IPS DF 19.7 (cell line): ENCODE measurements at regions not wholly inside any gene's neighbourhood (a gene's known extent, or its start where the extent isn't known, plus 50 kb on each side); places are given as distances from the start of the nearest gene placed in this dataset.
"Not testable (repeated sequence)": the region's sequence is repeated elsewhere in the genome, so short reads cannot be mapped to it uniquely, and the experiment has no call there.

Experiments
- DNase-seq: peaks from one replicate; pipeline ENCODE4 v3.0.0-alpha.2; 2013; ENCODE audit warnings: low read depth, low spot score

DNA sequence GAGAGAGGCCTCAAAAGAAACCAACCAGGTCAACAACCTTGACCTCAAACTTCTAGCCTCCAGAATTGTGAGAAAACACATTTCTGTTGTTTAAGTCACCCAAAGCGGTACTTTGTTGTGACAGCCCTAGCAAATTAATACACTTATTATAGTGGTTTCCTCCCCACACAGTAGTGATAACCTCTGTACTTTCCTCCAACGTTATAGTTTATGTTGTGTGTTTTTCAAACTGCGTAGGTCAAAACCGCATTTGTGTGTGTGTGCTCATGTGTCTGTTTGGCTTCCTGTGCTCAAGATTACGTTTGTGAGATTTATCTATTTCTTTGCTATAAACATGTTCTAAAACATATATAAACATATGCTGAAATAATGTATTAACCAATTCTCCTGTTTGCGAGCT lies 667.8 kb upstream of the USP24 start:
- DNase-seq = no peak

DNA sequence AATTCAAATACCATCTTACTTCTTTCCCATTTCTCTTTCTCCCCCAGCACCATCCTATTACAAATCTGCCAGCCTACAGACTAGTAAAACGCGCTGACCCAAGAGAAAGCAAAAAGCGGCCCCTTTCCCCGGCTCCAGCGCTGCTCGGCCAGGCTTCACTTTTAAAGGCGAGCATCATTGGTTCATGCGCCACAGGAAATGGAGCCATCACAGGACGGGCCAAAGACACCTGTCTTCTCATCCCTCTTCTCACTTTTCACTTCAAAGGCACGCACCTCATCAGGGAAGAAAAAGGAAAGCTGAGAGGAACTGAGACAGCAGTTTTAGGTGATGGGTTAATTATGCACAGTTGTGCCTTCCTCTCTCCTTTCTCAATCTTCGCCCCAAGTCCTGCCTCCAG lies 664.2 kb upstream of the USP24 start:
- no peak for DNase-seq

DNA sequence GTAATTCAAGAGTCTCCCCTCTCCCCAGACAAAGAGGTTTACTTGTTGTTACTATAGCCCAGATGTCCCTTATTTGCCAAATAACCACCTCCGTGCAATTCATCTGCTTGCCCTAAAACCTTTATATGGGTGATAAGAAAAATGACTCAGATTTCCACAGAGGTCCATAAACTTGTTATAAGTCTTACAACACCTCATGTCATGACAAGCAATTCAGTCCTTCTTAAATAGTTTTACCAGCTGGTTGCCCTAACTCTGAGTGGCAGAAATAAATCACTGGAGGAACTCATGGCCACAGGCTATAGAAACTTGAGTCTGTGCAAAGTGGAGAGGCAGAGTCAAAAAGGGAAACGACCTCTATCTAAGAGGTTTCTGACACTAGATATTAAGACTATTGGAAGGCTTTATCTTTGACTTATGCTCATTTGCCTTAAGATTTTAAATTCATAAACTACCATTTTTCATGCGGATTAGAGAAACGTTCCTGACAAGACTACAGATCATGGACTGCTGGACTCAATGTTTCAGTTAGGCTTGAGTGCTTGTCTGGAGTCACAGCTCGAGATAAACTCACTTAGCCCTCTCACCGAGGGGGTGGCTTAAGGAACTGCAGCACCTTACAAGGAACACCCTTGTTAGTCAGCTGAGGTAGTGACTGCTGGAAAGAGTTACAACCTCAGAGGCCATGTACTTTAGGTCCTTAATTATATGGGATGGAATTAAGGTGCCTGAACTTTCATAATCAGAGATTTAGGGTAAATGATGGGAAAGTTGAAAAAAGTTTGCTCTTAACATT lies 662.5 kb upstream of the USP24 start:
- DNase-seq = no peak

DNA sequence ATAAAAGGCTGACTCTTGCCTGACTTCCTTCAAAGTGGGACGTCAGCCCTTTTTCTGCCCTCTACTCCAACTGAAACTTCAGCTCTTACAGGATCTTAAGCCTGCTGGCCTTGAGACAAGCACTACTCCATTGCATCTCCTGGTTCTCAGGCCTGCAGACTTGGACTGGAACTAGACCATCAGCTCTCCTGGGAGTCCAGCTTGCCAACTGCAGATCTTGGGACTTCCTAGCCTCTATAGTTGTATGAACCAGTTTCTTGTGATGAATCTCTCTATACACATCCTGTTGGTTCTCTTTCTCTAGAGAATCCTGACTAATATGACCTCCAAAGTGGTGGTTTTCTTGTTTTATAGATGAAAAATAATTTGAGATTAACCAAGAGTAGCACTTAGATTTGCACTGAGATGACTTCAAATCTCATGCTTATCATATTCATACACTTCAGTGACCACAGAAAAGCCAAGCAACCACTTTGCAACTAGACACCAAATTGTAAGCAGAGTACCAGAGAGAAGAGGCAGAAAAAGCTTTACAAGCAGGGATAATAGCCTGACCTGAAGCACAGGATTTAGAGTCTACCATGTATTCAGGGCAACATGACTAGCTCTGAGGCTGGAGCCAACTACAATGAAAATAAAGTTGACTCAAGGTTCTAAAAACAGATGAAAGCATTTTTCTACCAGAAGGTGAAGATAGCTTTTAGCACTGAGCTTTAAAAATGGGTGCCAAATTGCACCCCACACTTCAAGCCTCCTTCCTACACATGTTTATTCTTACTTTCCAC lies 661.3 kb upstream of the USP24 start:
- no peak for DNase-seq

DNA sequence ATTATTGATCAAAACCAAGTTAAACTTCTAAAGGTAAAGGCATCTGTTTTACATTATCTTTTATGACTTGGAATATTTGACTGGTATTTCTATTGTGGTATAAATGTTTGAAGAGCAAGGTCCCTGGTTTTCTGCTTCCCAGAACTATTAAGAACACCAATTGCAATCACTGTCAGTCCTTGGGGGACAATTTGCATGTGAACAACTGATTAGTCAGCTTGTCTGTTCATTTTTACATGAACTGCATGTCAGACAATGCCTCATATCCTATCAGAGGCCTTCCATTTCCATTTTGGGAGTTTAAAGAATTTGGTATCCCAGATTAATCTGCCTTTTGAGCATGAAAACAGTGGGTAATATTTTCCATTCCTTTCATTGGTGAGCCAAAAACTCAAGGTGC lies 654.9 kb upstream of the USP24 start:
- no peak for DNase-seq

DNA sequence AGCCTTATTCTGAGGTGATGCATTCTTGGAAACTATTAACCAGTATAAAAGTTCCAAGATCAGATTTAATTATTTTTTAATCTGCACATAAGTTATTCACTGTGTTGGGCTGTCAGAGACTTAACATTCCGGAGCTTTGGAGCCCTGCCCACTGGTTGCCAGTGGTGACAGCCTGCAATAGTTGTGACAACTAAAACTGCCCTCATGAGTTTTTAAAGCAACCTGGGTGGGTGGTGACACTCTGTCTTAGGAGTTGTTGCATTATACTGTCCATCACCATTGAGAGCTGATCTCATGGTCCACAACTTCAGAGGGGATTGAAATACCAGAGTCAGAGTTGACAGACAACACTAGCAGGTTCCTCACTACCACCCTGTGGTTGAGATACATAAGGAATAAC lies 653.9 kb upstream of the USP24 start:
- no peak for DNase-seq

DNA sequence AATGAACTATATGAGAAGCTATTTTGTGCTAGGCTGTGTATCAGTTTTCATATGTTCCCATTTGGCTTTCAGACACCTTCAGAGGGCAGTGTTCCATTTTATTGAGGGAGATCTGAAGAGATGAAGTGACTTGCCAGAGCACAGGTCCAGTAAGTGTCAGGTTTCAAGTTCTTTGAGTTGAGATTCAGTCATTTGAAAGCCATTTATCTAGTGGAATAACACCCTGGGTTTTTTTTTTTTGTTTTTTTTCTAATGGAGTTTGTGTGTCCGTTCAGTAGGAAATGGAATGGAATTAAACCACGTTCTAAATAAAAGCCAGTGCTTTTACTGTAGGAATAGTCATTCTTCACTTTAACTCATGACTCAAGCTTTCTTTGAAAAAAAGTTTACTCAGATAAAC lies 652.9 kb upstream of the USP24 start:
- no peak for DNase-seq

DNA sequence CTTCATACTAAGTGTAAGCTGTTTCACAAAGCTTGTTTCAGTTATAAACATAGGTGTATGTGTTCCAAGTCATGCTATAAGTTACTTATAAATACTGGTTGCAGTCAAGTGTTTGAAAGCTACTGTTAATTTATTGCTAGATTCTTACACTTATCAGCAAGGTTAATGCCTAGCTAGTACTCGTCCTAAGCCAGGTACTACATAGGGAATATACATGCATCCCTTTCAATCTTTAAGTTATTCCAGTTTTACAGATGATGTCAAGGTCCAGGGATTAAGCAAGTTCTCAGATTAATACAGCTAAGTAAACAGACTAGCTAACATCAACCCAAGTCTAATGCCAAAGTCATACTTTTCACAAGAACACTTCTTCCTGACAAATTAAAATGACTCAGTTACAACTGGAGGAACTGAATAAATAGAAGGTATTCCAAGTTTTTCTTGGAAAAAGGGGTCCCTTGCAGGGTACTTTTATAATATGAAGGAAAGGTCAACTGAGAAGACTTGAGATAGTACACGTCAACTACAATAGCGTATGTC lies 652.2 kb upstream of the USP24 start:
- no peak for DNase-seq

DNA sequence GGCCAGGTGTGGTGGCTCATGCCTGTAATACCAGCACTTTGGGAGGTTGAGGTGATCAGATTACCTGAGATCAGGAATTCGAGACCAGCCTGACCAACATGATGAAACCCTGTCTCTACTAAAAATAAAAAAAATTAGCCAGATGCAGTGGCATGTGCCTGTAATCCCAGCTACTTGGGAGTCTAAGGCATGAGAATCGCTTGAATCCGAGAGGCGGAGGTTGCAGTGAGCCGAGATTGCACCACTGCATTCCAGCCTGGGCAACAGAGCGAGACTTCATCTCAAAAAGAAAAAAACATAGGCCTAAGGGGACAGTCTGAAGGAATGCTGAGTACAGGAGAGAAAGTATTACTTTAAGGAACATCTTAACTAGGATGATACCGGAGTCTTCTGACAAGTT lies 650.6 kb upstream of the USP24 start:
- not testable (repeated sequence) for DNase-seq

DNA sequence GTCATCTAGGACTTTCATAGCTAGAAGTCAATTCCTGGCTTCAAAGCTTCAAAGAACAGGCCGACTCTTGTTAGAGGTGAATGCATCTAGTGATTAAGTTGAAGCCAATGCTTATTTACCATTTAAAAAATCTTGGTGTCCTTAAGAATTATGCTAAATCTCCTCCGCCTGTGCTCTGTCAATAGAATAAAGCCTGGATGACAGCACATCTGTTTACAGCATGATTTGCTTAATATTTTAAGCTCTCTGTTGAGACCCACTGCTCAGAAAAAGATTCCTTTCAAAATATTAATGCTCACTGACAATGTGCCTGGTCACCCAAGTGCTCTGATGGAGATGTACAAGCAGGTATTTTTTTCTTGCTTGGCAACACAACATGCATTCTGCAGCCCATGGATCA lies 649.1 kb upstream of the USP24 start:
- no peak for DNase-seq

DNA sequence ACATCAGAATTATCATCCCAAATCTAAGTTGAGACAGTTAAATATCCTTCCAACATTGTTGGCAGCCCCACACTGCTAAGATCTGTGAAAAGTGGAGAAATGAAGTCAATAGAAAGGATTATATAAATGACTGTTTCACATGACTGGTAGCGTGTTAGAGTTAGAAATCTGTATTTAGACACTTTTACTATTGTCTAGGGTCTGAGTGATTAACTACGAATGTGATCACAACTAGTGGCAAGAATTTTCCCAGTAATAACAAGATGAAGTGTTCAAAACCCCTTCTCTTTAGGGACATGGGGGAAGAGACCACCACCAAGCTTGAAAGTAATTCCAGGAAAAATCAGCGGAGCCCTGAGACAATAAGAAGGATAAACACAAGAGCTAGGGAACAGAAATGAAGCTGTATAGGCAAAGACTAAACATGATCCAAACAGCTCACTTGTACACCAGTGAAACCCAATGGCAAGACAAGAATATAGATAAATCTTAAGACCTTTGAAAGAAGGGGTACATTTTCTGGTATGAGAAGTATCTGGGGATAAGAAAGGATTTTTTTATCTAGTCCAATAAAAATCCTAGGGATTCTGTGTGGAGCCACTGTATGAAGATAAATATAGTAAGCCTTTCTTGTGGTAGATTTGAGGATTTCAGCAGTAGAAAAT lies 646.6 kb upstream of the USP24 start:
- DNase-seq = no peak

DNA sequence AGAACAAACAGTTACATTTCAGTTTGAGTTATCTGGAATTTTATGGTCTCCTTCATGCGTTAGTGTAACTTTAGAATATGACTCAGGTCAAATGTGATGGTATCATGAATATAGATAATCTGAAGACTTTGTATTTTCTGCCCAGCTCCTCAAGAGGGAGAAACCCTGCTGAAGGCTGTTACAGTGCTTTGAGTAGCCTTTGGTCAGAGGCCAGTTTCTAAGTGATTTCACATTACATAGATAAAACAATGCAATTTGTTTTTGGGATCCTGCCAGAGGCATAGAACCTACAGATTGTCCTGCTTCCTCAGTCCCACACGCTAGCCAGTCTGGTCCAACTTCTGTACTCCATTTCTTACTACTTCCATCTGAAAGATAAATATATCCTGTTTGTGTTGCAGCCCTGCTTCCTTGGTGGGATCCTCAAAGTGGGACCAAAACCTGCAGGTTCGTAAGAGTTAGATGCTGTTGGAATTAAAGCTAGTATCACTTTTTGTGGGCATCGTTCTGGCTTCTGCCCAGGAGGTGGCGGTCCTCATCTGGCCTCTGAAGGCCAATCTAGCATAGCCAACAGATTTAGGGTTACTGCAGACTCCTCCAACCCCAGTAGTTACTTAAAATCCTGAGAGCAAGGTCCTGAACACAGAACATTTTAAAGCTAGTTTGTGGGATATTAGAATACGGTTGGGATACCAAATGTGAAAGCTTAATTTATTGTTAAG lies 645.8 kb upstream of the USP24 start:
- DNase-seq = no peak

DNA sequence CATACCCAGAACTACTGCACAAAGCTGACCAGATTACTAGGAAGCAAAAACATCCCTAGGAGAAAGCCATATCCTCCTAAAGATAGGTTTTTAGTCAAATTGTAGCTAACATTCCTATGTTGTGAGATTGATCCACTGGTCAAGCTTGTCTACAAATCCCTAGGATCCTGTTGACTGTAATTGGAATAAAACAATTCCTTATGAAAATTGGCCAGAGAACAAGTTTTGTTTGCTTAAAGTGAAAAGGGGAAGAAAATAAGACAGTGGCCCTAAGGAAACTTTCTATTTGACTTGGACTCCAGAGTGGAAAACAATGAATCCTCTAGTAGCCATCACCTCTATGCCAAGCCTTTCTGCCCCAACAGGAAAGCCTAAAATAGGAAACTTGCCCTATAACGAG lies 645.2 kb upstream of the USP24 start:
- DNase-seq = no peak

DNA sequence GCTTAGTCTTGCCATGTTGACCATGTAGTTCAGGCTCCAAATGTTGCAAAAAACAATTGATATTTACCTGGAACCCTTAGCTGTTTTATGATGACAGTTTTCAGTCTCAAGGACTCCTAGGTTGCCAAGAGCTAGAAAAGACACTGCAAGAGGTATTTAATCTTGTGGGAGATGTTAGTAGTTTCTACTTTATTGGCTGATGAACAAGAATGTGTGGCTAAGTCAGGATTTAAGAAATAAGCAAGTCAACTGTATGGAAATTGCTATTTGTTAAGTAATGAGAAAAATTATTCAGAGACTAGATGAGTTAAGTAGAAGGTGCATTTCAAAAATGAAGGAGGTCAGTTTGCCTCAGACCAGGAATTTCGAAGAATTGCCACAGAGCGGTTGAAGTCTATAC lies 639.7 kb upstream of the USP24 start:
- DNase-seq = no peak

DNA sequence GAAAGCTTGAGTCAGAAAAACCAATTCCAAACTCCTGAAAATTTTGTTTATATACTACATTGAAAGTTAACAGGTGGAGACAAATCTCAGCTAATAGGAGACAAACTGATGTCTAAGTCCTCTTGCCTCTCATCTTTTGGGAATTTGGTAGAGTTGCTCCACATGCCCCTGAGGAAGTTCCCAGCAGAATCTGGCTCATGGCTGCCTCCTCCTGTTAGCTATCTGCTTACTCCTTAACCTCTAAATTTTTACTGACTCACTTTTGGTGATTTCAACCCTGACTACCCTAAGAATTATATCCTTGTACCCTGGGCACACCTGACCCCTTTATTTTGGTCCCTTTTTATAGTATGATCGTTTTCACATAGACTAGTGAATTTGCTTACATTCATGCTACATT lies 633.7 kb upstream of the USP24 start:
- peak; percentile 17 for DNase-seq

DNA sequence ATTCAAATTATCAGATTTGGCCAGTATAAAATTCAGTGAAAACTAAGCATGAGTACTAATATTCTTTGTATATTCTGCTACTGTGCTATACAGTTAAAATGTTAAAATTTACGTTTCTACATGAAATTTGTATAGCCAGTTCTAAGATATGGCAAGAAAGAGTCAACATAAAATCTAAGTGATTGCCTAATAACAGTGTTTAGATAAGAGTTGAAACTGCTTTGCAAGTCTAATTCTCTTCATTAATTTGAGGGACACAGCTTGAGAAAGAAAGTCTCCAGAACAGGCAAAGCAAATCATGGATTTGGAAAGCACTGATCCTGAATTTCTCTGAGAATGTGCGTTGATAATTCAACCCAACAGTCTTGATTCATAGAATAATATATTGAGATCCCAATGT lies 630.9 kb upstream of the USP24 start:
- DNase-seq = no peak

DNA sequence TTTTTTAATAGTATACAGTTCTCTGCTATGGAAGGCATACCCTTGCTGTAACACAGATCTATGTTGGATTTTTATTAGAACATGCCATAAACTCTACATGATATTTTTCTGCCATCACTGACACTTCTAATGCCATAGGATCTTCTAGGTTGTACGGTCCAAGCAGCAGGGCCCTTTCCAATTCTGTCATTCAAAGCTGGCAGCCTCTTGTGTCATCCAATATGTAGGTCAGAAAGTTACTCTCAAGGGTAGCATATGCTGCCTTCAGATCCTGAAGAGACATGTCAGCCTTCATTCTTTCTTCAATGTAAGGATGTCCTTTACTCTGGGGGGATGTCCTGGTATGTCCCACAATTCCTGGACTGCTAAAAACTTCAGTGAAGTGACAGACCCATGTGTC lies 629.2 kb upstream of the USP24 start:
- no peak for DNase-seq

DNA sequence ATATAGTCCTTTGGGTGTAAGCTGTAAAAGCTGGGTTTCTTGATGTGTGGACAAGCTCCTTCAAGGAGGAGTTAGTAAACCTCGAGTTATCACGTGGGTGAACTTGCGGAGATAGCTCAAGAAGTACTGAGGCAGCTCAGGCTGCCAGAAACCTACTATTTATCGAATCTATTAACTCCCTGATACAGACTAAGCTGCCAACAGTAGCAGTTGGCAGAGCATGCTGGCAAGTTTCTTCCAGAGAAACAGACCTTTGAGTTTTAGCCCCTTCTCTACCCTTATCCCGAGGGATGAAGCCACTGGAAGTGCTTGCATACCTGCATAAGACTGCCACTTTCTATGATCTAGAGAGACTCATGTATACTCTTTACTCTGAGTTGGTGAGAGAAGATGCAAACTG lies 624.5 kb upstream of the USP24 start:
- DNase-seq = no peak

DNA sequence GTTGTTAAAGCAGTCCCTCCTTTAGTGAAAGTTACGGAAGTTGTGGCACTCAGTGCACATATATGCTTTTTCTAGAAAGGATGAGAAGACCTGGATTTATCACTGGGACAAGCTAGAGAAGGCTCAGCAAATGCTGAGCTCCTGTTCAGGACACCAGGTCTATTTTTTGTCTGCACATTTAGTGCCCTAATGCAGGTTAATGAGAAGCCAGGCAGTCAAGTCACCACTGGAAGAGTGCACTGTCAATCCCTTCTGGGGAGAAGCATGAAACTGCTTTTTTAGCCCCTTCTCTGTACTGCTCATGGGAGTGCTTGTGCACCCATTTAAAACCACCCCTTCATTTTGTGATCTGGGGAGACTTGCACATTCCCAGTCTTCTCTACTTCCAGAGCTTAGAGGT lies 624.1 kb upstream of the USP24 start:
- no peak for DNase-seq

DNA sequence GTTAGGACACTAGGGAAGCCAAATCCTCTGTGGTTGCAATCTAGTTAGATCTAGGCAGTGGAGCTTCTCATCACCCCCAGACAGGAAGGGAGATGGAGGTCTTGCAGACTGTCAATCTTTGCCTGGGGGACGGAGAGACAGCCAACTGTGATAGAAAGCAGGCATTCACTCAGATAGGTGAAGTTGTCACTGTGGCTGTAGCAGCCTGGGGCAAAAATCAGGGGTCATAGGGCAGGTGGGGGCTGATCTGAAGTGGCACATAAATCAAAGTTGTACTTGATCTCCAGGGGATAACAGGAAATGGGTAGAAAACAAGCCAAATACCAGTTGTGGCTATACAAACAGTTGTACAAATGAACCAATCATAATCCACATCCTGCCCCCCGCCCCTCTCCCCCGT lies 620.9 kb upstream of the USP24 start:
- no peak for DNase-seq

DNA sequence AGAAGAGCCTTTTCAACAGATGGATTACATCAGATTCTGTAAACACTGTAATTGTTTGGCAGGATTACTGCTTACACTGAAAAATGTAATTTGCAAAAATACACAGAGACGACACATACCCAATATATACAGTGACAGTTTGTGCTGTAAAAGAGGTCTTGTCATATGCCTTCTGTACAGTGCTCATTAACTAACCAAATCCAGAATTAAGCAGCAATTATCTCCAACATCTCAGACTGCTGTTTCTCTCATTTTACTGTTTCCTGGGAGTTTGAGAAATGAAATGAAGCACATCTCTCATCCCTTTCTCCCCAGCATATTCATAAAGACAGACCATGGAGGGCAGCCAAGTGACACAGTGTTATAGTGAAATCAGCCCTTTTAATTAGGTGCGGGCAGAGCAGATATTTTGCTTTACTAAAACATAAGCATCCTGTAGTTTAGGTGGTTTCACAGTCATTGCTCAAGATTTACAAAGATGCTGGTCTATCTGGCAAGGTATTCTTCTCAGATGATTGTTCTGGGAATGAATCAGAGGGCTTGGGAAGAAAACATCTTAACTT lies 618.4 kb upstream of the USP24 start:
- no peak for DNase-seq

DNA sequence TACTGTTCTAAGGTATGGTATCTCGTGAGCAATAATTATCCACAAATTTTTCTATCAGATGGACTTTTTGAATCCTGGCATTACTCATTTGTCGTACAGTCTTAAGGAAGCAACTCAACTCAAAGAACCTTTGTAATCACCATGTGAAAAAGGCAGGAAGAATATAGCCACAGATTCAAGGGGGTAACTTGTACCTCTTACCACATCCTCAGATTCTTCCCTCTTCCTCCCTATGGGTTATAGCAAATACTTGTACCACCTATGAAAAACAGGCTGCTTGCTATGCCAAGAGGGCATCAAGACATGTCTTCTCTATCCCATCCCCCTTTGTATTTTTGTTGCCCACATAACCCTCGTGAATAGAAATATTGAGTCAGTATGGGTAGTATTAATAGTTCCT lies 616.6 kb upstream of the USP24 start:
- no peak for DNase-seq
